ENCODE measurements at regions not wholly inside any gene's neighbourhood (a gene's known extent, or its start where the extent isn't known, plus 50 kb on each side); places are given as distances from the start of the nearest gene placed in this dataset.

DNA sequence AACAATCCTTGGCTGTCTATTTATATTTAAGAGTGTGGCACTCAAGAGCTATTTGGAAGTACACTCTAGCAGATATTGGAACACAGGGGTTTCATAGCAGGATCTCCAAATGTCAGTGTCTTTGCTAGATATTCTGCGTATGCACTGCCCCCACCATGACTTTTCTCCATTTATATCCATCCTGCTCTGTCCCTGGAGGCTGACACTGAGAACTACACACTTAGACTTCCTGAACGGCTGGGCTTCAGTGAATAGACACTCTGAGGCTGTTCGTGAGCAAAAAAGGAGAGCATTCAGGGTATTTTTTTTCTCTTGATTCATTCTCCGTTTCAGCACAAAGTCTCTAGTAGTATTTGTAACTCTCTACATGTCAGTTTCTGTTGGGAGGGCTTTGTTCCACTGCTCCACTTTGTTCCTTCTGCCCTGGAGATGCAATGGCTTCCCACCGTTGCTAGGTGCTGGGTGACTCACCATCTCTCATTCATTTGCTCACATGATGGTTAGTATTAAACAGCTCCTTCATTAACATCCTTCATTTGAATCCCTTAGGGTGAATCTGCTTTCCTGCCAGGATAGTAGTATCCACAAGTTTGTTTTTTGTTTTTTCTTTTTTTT lies 155.9 kb upstream of the SLC13A1 start:
- Histone ChIP-seq H3K9me3 (ENCODE audit: control insufficient read depth, low read depth, low read length) (no peaks in the 10 kb centered on the region), H3K14ac (ENCODE audit: insufficient read depth, low read length) (no peak overlapping the region), H3T11ph (ENCODE audit: low read length) (no peak overlapping the region), H3K23me2 (ENCODE audit: insufficient read length, low read depth, low read length, poor library complexity, severe bottlenecking) (no peaks in the 10 kb centered on the region), H3K9ac (ENCODE audit: extremely low read depth, insufficient read length, low read length) (no peak overlapping the region), H2BK5ac (ENCODE audit: insufficient read length, low read length) (no peak overlapping the region), H3K79me1 (ENCODE audit: insufficient read depth, low read depth, low read length, poor library complexity, severe bottlenecking) (no peaks in the 10 kb centered on the region), H4K5ac (ENCODE audit: insufficient read length, low read depth, low read length) (no peak overlapping the region), H3K79me2 (ENCODE audit: insufficient read depth, low read length) (no peaks in the 10 kb centered on the region), H3K56ac (ENCODE audit: insufficient read length, low read depth, low read length) (no peak overlapping the region), H2BK20ac (ENCODE audit: low read depth, low read length, poor library complexity, severe bottlenecking) (no peak overlapping the region), H4K8ac (replicated peaks; ENCODE audit: insufficient read length, low read depth, low read length) (no peak overlapping the region), H3K23ac (ENCODE audit: insufficient read length, low read depth, low read length) (no peak overlapping the region), H3K4ac (ENCODE audit: low read depth, low read length) (no peak overlapping the region), H3K4me1 (ENCODE audit: insufficient read depth, low read length) (no peaks in the 10 kb centered on the region; the same call in 1 of the 2 replicates), H3K4me2 (ENCODE audit: insufficient read depth, insufficient read length, low read length) (no peak overlapping the region), H3K27ac (ENCODE audit: insufficient read length, low read depth, low read length) (no peak overlapping the region), H3K27me3 (ENCODE audit: insufficient read depth, low read length) (no peaks in the 10 kb centered on the region), H2AFZ (ENCODE audit: low read length) (no peak overlapping the region), H4K20me1 (ENCODE audit: control insufficient read depth, insufficient read depth, insufficient read length) (no peaks in the 10 kb centered on the region), H2AK5ac (ENCODE audit: insufficient read length, low read length) (no peak overlapping the region), H3K18ac (ENCODE audit: insufficient read length, low read depth, low read length) (no peak overlapping the region), H2BK12ac (ENCODE audit: insufficient read length, low read depth, low read length) (no peak overlapping the region), H2BK15ac (ENCODE audit: low read depth, low read length) (no peak overlapping the region), H4K91ac (ENCODE audit: insufficient read length, low read depth, low read length) (no peak overlapping the region), H2BK120ac (ENCODE audit: low read depth, low read length, poor library complexity, severe bottlenecking) (no peak overlapping the region)
- H3K27ac Mint-ChIP-seq = peak overlapping the region in 1 of 3 experiments; percentile 74; a peak in 2 of 7 replicates
- WGBS (ENCODE audit: extremely low coverage, insufficient read length, low lambda C conversion rate) = no CpG with 5 or more reads among the region's 5 CpGs
- no peaks in the 10 kb centered on the region for H3K27me3 Mint-ChIP-seq (ENCODE audit: low read depth)
- H3K9me3 Mint-ChIP-seq = no peaks in the 10 kb centered on the region
- H3K4me1 Mint-ChIP-seq = peaks cover 13 to 23% of the 10 kb centered on the region in 2 experiments
- peak; percentile 34 for DNase-seq
- TF ChIP-seq, protein P1, sequence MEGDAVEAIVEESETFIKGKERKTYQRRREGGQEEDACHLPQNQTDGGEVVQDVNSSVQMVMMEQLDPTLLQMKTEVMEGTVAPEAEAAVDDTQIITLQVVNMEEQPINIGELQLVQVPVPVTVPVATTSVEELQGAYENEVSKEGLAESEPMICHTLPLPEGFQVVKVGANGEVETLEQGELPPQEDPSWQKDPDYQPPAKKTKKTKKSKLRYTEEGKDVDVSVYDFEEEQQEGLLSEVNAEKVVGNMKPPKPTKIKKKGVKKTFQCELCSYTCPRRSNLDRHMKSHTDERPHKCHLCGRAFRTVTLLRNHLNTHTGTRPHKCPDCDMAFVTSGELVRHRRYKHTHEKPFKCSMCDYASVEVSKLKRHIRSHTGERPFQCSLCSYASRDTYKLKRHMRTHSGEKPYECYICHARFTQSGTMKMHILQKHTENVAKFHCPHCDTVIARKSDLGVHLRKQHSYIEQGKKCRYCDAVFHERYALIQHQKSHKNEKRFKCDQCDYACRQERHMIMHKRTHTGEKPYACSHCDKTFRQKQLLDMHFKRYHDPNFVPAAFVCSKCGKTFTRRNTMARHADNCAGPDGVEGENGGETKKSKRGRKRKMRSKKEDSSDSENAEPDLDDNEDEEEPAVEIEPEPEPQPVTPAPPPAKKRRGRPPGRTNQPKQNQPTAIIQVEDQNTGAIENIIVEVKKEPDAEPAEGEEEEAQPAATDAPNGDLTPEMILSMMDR (conservative IDR thresholded peaks at IDR 0.05) = peak; percentile 41; the same call in 2 of the 3 replicates
- no peaks in the 10 kb centered on the region; a peak in 1 of 7 replicates for H3K36me3 Mint-ChIP-seq (ENCODE audit: insufficient read depth in 1 of 3, low read depth in 3 of 3)
- no peak overlapping the region for H3K4me3 Mint-ChIP-seq

Data from H9 (cell line).